ENCODE measurements at regions not wholly inside any gene's neighbourhood (a gene's known extent, or its start where the extent isn't known, plus 50 kb on each side); places are given as distances from the start of the nearest gene placed in this dataset.

- H3K27ac ChIP-seq: no peak overlapping the region
- TF ChIP-seq, protein P1, sequence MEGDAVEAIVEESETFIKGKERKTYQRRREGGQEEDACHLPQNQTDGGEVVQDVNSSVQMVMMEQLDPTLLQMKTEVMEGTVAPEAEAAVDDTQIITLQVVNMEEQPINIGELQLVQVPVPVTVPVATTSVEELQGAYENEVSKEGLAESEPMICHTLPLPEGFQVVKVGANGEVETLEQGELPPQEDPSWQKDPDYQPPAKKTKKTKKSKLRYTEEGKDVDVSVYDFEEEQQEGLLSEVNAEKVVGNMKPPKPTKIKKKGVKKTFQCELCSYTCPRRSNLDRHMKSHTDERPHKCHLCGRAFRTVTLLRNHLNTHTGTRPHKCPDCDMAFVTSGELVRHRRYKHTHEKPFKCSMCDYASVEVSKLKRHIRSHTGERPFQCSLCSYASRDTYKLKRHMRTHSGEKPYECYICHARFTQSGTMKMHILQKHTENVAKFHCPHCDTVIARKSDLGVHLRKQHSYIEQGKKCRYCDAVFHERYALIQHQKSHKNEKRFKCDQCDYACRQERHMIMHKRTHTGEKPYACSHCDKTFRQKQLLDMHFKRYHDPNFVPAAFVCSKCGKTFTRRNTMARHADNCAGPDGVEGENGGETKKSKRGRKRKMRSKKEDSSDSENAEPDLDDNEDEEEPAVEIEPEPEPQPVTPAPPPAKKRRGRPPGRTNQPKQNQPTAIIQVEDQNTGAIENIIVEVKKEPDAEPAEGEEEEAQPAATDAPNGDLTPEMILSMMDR (IDR thresholded peaks at IDR 0.05): no peak
- no peak for TF ChIP-seq ZFX (IDR thresholded peaks at IDR 0.05; ENCODE audit: borderline replicate concordance)
Measured at GRCh38 chr15:94965593-94965992, 734.2 kb downstream of the MCTP2 start.

GRCh38 chr15:94968133-94968532, 736.8 kb downstream of the MCTP2 start:
- no peak for TF ChIP-seq ZFX (IDR thresholded peaks at IDR 0.05; ENCODE audit: borderline replicate concordance)
- TF ChIP-seq, protein P1 (IDR thresholded peaks at IDR 0.05): no peak

DNA sequence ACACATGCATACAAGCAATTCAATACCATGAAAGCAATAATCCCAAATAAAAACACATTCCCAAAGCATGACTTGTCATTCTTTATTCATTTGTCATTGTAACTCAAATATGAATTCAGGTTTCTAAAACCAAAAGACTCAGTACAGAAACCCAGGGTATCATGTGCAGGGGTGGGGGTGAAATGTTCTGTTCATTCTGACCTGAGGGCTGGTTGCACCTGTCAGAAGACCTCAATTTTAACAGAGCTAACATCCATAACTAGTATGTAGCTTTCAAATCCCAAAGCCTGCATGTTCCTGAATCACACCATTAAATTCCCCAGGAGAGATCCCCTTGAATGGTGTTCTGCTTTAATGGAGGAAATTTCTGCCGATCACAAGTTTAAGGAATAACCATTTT, 738.7 kb downstream of the MCTP2 start:
- no peak overlapping the region for H3K27ac ChIP-seq
- TF ChIP-seq, protein P1 (IDR thresholded peaks at IDR 0.05): no peak
- no peak for TF ChIP-seq ZFX (IDR thresholded peaks at IDR 0.05; ENCODE audit: borderline replicate concordance)

More at GRCh38 chr15:94968133-94968532, 736.8 kb downstream of the MCTP2 start:
- no peak overlapping the region for H3K27ac ChIP-seq

- TF ChIP-seq, protein P1 (IDR thresholded peaks at IDR 0.05): no peak
- no peak for TF ChIP-seq ZFX (IDR thresholded peaks at IDR 0.05; ENCODE audit: borderline replicate concordance)
- no peak overlapping the region for H3K27ac ChIP-seq
Measured at GRCh38 chr15:94970802-94971201, 739.4 kb downstream of the MCTP2 start.

- no peak for TF ChIP-seq ZFX (IDR thresholded peaks at IDR 0.05; ENCODE audit: borderline replicate concordance)
- TF ChIP-seq, protein P1 (IDR thresholded peaks at IDR 0.05): no peak
- H3K27ac ChIP-seq: no peak overlapping the region
Measured at GRCh38 chr15:94972314-94972713, 741.0 kb downstream of the MCTP2 start.

- TF ChIP-seq, protein P1 (IDR thresholded peaks at IDR 0.05): no peak
- TF ChIP-seq ZFX (IDR thresholded peaks at IDR 0.05; ENCODE audit: borderline replicate concordance): no peak
- no peak overlapping the region for H3K27ac ChIP-seq
Measured at GRCh38 chr15:94987085-94987484, 755.7 kb downstream of the MCTP2 start.

DNA sequence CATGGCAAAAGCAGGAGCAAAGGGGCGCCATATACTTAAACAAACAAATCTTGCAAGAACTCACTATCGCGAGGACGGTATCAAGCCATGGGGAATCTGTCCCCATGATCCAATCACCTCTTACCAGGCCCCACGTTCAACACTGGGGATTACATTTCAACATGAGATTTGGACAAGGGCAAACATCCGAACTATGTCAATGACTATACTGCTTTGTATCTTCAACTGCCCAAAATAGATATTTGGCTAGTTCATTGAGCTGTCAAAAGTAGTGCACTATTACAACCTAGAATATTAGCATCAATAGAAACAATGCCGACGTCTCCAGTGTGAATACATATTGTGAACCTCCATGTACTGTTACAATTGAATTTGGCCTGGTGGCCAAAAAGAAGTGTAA, 760.4 kb downstream of the MCTP2 start:
- no peak overlapping the region for H3K27ac ChIP-seq
- TF ChIP-seq, protein P1 (IDR thresholded peaks at IDR 0.05): no peak
- no peak for TF ChIP-seq ZFX (IDR thresholded peaks at IDR 0.05; ENCODE audit: borderline replicate concordance)

Data from 22Rv1 (cell line).